Uterus (tissue), 3 donors: ENCODE measurements at regions not wholly inside any gene's neighbourhood (a gene's known extent, or its start where the extent isn't known, plus 50 kb on each side); places are given as distances from the start of the nearest gene placed in this dataset.

Source experiments
- DNase-seq, 2 donors: peaks; one replicate each; pipeline ENCODE4 v3.0.0-alpha.2; 2019 to 2020
- H3K27ac ChIP-seq, 2 donors: fragments of 200-600 bp; sonication (generic); 1 replicate in 1 of 2; 2 replicates in 1 of 2; pipeline ENCODE4 v1.5.1; 2016 to 2018
- H3K27me3 ChIP-seq, 2 donors: fragments of 200-600 bp; sonication (generic); one replicate each; pipeline ENCODE4 v1.5.1; 2018 to 2019; ENCODE audit warnings: control low read depth in 1 of 2
- H3K36me3 ChIP-seq, 2 donors: fragments of 200-600 bp; sonication (generic); one replicate each; pipeline ENCODE4 v1.5.1; 2019; ENCODE audit warnings: control low read depth in 1 of 2
- H3K4me1 ChIP-seq, 2 donors: fragments of 200-600 bp; sonication (generic); one replicate each; pipeline ENCODE4 v1.5.1; 2018 to 2019; ENCODE audit warnings: control low read depth in 1 of 2
- H3K4me3 ChIP-seq, 2 donors: fragments of 200-600 bp; sonication (generic); 1 replicate in 1 of 2; 2 replicates in 1 of 2; pipeline ENCODE4 v1.5.1; 2018 to 2019; ENCODE audit warnings: mild to moderate bottlenecking in 1 of 2
- H3K9me3 ChIP-seq, 2 donors: fragments of 200-600 bp; sonication (generic); one replicate each; pipeline ENCODE4 v1.5.1; 2019; ENCODE audit warnings: control low read depth in 1 of 2
- CTCF ChIP-seq, 4 experiments: fragments of 200-600 bp in 2 of 4; fragments of 450-650 bp in 2 of 4; sonication (generic) in 2 of 4; IDR thresholded peaks; one replicate each; pipeline ENCODE4 v1.5.1; 2016 to 2019; ENCODE audit warnings: antibody characterized with exemption in 4 of 4, mild to moderate bottlenecking in 2 of 4, moderate library complexity in 1 of 4
- POLR2A ChIP-seq, 2 donors: fragments of 450-650 bp; IDR thresholded peaks; one replicate each; pipeline ENCODE4 v1.6.1; 2016; ENCODE audit warnings: antibody characterized with exemption in 2 of 2, mild to moderate bottlenecking in 1 of 2, moderate library complexity in 1 of 2
- intact Hi-C: fragments of 100-400 bp; cut with DNase I; formaldehyde crosslinking; loops from one replicate; pipeline ENCODE4 v1.15.1; 2023; ENCODE audit warnings: low total_unique reads
- donor health status: DM: yes; HTN: yes; CAD: no.

GRCh38 chr4:147400721-147401120 lies 80.2 kb upstream of the EDNRA start:
- intact Hi-C loops = no loop called here
- DNase-seq = no peak
- no peaks in the 10 kb centered on the region for H3K36me3 ChIP-seq

GRCh38 chr4:147401221-147401620 lies 79.7 kb upstream of the EDNRA start:
- intact Hi-C loops = no loop called here
- H3K36me3 ChIP-seq = no peaks in the 10 kb centered on the region
- no peaks in the 10 kb centered on the region for H3K9me3 ChIP-seq
- H3K4me3 ChIP-seq = no peak overlapping the region
- no peak for TF ChIP-seq CTCF (IDR thresholded peaks at IDR 0.05)
- no peak for TF ChIP-seq POLR2A (IDR thresholded peaks at IDR 0.05)
- no peaks in the 10 kb centered on the region for H3K27me3 ChIP-seq
- H3K27ac ChIP-seq = no peak overlapping the region
- DNase-seq = no peak
- no peaks in the 10 kb centered on the region for H3K4me1 ChIP-seq

More at GRCh38 chr4:147400721-147401120, 80.2 kb upstream of the EDNRA start:
- TF ChIP-seq CTCF (IDR thresholded peaks at IDR 0.05) = no peak
- no peaks in the 10 kb centered on the region for H3K9me3 ChIP-seq
- no peak overlapping the region for H3K27ac ChIP-seq
- no peaks in the 10 kb centered on the region for H3K27me3 ChIP-seq
- no peaks in the 10 kb centered on the region for H3K4me1 ChIP-seq
- H3K4me3 ChIP-seq = no peak overlapping the region

- H3K4me3 ChIP-seq = no peak overlapping the region
- no peaks in the 10 kb centered on the region for H3K36me3 ChIP-seq
- no peaks in the 10 kb centered on the region for H3K9me3 ChIP-seq
- TF ChIP-seq POLR2A (IDR thresholded peaks at IDR 0.05) (no peak), CTCF (IDR thresholded peaks at IDR 0.05) (no peak)
- H3K27me3 ChIP-seq = no peaks in the 10 kb centered on the region
- intact Hi-C loops = no loop called here
- no peak for DNase-seq
- peak overlapping the region; percentile 8 to 14 for H3K27ac ChIP-seq
- no peaks in the 10 kb centered on the region for H3K4me1 ChIP-seq
Measured at GRCh38 chr4:147407261-147408045, 73.4 kb upstream of the EDNRA start.

GRCh38 chr4:147408189-147408588 lies 72.7 kb upstream of the EDNRA start:
- TF ChIP-seq POLR2A (IDR thresholded peaks at IDR 0.05) = no peak
- no peak for TF ChIP-seq CTCF (IDR thresholded peaks at IDR 0.05)
- no peaks in the 10 kb centered on the region for H3K27me3 ChIP-seq
- no peaks in the 10 kb centered on the region for H3K9me3 ChIP-seq
- no peaks in the 10 kb centered on the region for H3K36me3 ChIP-seq
- intact Hi-C loops = no loop called here
- H3K4me3 ChIP-seq = no peak overlapping the region
- H3K4me1 ChIP-seq = no peaks in the 10 kb centered on the region
- no peak for DNase-seq
- H3K27ac ChIP-seq = no peak overlapping the region

- TF ChIP-seq CTCF (IDR thresholded peaks at IDR 0.05) (no peak), POLR2A (IDR thresholded peaks at IDR 0.05) (no peak)
Measured at GRCh38 chr4:147409350-147409749, 71.5 kb upstream of the EDNRA start.

More at GRCh38 chr4:147409350-147409749, 71.5 kb upstream of the EDNRA start:
- H3K27me3 ChIP-seq = no peaks in the 10 kb centered on the region
- H3K4me1 ChIP-seq = no peaks in the 10 kb centered on the region
- H3K9me3 ChIP-seq = no peaks in the 10 kb centered on the region
- H3K36me3 ChIP-seq = no peaks in the 10 kb centered on the region
- no peak for DNase-seq
- peak overlapping the region; percentile 24 to 26 for H3K27ac ChIP-seq
- intact Hi-C loops = no loop called here
- H3K4me3 ChIP-seq = no peak overlapping the region
